ENCODE measurements at regions not wholly inside any gene's neighbourhood (a gene's known extent, or its start where the extent isn't known, plus 50 kb on each side); places are given as distances from the start of the nearest gene placed in this dataset.

GRCh38 chr3:164186095-164186494 lies 892.2 kb downstream of the SI start:
- CTCF ChIA-PET: no interaction called here
- H3K9me3 Mint-ChIP-seq: peaks cover 9% of the 10 kb centered on the region

GRCh38 chr3:164179110-164179774 lies 899.1 kb downstream of the SI start:
- no peaks in the 10 kb centered on the region for H3K4me1 Mint-ChIP-seq (ENCODE audit: low read depth)
- CTCF ChIA-PET: no interaction called here
- no peak overlapping the region for H3K27ac Mint-ChIP-seq
- intact Hi-C loops (cut with micrococcal nuclease): no loop called here
- H3K9me3 Mint-ChIP-seq: peaks cover 14% of the 10 kb centered on the region
- H3K36me3 Mint-ChIP-seq (ENCODE audit: low read depth): no peaks in the 10 kb centered on the region
- no peaks in the 10 kb centered on the region for H3K27me3 Mint-ChIP-seq (ENCODE audit: low read depth)
- no peak for DNase-seq
- no peak overlapping the region for H3K4me3 Mint-ChIP-seq

More at GRCh38 chr3:164186095-164186494, 892.2 kb downstream of the SI start:
- intact Hi-C loops (cut with micrococcal nuclease): no loop called here
- Mint-ChIP-seq H3K27me3 (ENCODE audit: low read depth) (no peaks in the 10 kb centered on the region), H3K27ac (no peak overlapping the region), H3K4me3 (no peak overlapping the region), H3K4me1 (ENCODE audit: low read depth) (no peaks in the 10 kb centered on the region), H3K36me3 (ENCODE audit: low read depth) (no peaks in the 10 kb centered on the region)
- DNase-seq: no peak

GRCh38 chr3:164174059-164174458 lies 904.2 kb downstream of the SI start:
- peaks cover 2% of the 10 kb centered on the region for H3K9me3 Mint-ChIP-seq
- CTCF ChIA-PET: no interaction called here
- H3K27ac Mint-ChIP-seq: no peak overlapping the region
- H3K27me3 Mint-ChIP-seq (ENCODE audit: low read depth): no peaks in the 10 kb centered on the region
- intact Hi-C loops (cut with micrococcal nuclease): no loop called here
- DNase-seq: no peak
- no peaks in the 10 kb centered on the region for H3K4me1 Mint-ChIP-seq (ENCODE audit: low read depth)
- H3K36me3 Mint-ChIP-seq (ENCODE audit: low read depth): no peaks in the 10 kb centered on the region
- H3K4me3 Mint-ChIP-seq: no peak overlapping the region

GRCh38 chr3:164155400-164155799 lies 922.9 kb downstream of the SI start:
- Mint-ChIP-seq H3K4me3 (no peak overlapping the region), H3K4me1 (ENCODE audit: low read depth) (no peaks in the 10 kb centered on the region), H3K27me3 (ENCODE audit: low read depth) (no peaks in the 10 kb centered on the region), H3K9me3 (peaks cover 24% of the 10 kb centered on the region), H3K36me3 (ENCODE audit: low read depth) (no peaks in the 10 kb centered on the region), H3K27ac (no peak overlapping the region)
- DNase-seq: no peak
- intact Hi-C loops (cut with micrococcal nuclease): no loop called here
- CTCF ChIA-PET: no interaction called here

- intact Hi-C loops (cut with micrococcal nuclease): no loop called here
- H3K36me3 Mint-ChIP-seq (ENCODE audit: low read depth): no peaks in the 10 kb centered on the region
Observed at GRCh38 chr3:164144824-164145223, 933.5 kb downstream of the SI start.

GRCh38 chr3:164132878-164133277 lies 945.4 kb downstream of the SI start:
- Mint-ChIP-seq H3K36me3 (ENCODE audit: low read depth) (no peaks in the 10 kb centered on the region), H3K27me3 (ENCODE audit: low read depth) (no peaks in the 10 kb centered on the region), H3K4me3 (no peak overlapping the region), H3K9me3 (peaks cover 7% of the 10 kb centered on the region), H3K4me1 (ENCODE audit: low read depth) (no peaks in the 10 kb centered on the region), H3K27ac (no peak overlapping the region)
- CTCF ChIA-PET: no interaction called here
- intact Hi-C loops (cut with micrococcal nuclease): no loop called here
- DNase-seq: no peak

More at GRCh38 chr3:164144824-164145223, 933.5 kb downstream of the SI start:
- no peaks in the 10 kb centered on the region for H3K27me3 Mint-ChIP-seq (ENCODE audit: low read depth)
- H3K4me1 Mint-ChIP-seq (ENCODE audit: low read depth): no peaks in the 10 kb centered on the region
- CTCF ChIA-PET: no interaction called here
- no peak overlapping the region for H3K4me3 Mint-ChIP-seq
- no peak overlapping the region for H3K27ac Mint-ChIP-seq
- peaks cover 19% of the 10 kb centered on the region for H3K9me3 Mint-ChIP-seq
- no peak for DNase-seq

GRCh38 chr3:164113371-164114332 lies 964.6 kb downstream of the SI start:
- no peak overlapping the region for H3K27ac Mint-ChIP-seq
- H3K4me1 Mint-ChIP-seq (ENCODE audit: low read depth): no peaks in the 10 kb centered on the region

GRCh38 chr3:164096352-164096751 lies 981.9 kb downstream of the SI start:
- intact Hi-C loops (cut with micrococcal nuclease): no loop called here
- Mint-ChIP-seq H3K27ac (no peak overlapping the region), H3K9me3 (peaks cover 8% of the 10 kb centered on the region), H3K36me3 (ENCODE audit: low read depth) (no peaks in the 10 kb centered on the region), H3K4me3 (no peak overlapping the region), H3K27me3 (ENCODE audit: low read depth) (no peaks in the 10 kb centered on the region), H3K4me1 (ENCODE audit: low read depth) (no peaks in the 10 kb centered on the region)
- CTCF ChIA-PET: interaction anchor here (1.2 kb wide), 1 partner anchor 8 kb away, joined by 3 read pairs; no protein-coding TSS in a partner anchor
- no peak for DNase-seq

More at GRCh38 chr3:164113371-164114332, 964.6 kb downstream of the SI start:
- no peak for DNase-seq
- CTCF ChIA-PET: no interaction called here
- H3K27me3 Mint-ChIP-seq (ENCODE audit: low read depth): no peaks in the 10 kb centered on the region
- intact Hi-C loops (cut with micrococcal nuclease): no loop called here
- H3K36me3 Mint-ChIP-seq (ENCODE audit: low read depth): no peaks in the 10 kb centered on the region
- no peak overlapping the region for H3K4me3 Mint-ChIP-seq
- peaks cover 5% of the 10 kb centered on the region for H3K9me3 Mint-ChIP-seq

- no peak for DNase-seq
- no peak overlapping the region for H3K27ac Mint-ChIP-seq
- CTCF ChIA-PET: interaction anchor here (1.2 kb wide), 1 partner anchor 9 kb away, joined by 3 read pairs; no protein-coding TSS in a partner anchor
- H3K4me1 Mint-ChIP-seq (ENCODE audit: low read depth): no peaks in the 10 kb centered on the region
- H3K4me3 Mint-ChIP-seq: no peak overlapping the region
- intact Hi-C loops (cut with micrococcal nuclease): no loop called here
- no peaks in the 10 kb centered on the region for H3K27me3 Mint-ChIP-seq (ENCODE audit: low read depth)
- peaks cover 8% of the 10 kb centered on the region for H3K9me3 Mint-ChIP-seq
- H3K36me3 Mint-ChIP-seq (ENCODE audit: low read depth): no peaks in the 10 kb centered on the region
Observed at GRCh38 chr3:164095949-164096348, 982.3 kb downstream of the SI start.

GRCh38 chr3:164095279-164095678 lies 983.0 kb downstream of the SI start:
- no peak for DNase-seq
- Mint-ChIP-seq H3K4me1 (ENCODE audit: low read depth) (no peaks in the 10 kb centered on the region), H3K36me3 (ENCODE audit: low read depth) (no peaks in the 10 kb centered on the region), H3K27ac (no peak overlapping the region), H3K27me3 (ENCODE audit: low read depth) (no peaks in the 10 kb centered on the region), H3K4me3 (no peak overlapping the region), H3K9me3 (peaks cover 8% of the 10 kb centered on the region)
- intact Hi-C loops (cut with micrococcal nuclease): no loop called here
- CTCF ChIA-PET: no interaction called here

- H3K9me3 Mint-ChIP-seq: peaks cover 8% of the 10 kb centered on the region
- DNase-seq: no peak
- H3K36me3 Mint-ChIP-seq (ENCODE audit: low read depth): no peaks in the 10 kb centered on the region
- no peak overlapping the region for H3K27ac Mint-ChIP-seq
- H3K4me1 Mint-ChIP-seq (ENCODE audit: low read depth): no peaks in the 10 kb centered on the region
- no peaks in the 10 kb centered on the region for H3K27me3 Mint-ChIP-seq (ENCODE audit: low read depth)
- CTCF ChIA-PET: no interaction called here
- intact Hi-C loops (cut with micrococcal nuclease): no loop called here
- no peak overlapping the region for H3K4me3 Mint-ChIP-seq
Observed at GRCh38 chr3:164094546-164094945, 983.8 kb downstream of the SI start.

- Mint-ChIP-seq H3K27ac (no peak overlapping the region), H3K36me3 (ENCODE audit: low read depth) (no peaks in the 10 kb centered on the region)
- no peak for DNase-seq
Observed at GRCh38 chr3:164080208-164080607, 998.1 kb downstream of the SI start.

GRCh38 chr3:164064298-164064697 lies 1014.0 kb downstream of the SI start:
- H3K9me3 Mint-ChIP-seq: peaks cover 9% of the 10 kb centered on the region
- intact Hi-C loops (cut with micrococcal nuclease): no loop called here
- no peak overlapping the region for H3K4me3 Mint-ChIP-seq

More at GRCh38 chr3:164080208-164080607, 998.1 kb downstream of the SI start:
- Mint-ChIP-seq H3K4me1 (ENCODE audit: low read depth) (no peaks in the 10 kb centered on the region), H3K9me3 (peaks cover 10% of the 10 kb centered on the region), H3K27me3 (ENCODE audit: low read depth) (no peaks in the 10 kb centered on the region), H3K4me3 (no peak overlapping the region)
- intact Hi-C loops (cut with micrococcal nuclease): no loop called here
- CTCF ChIA-PET: no interaction called here

More at GRCh38 chr3:164064298-164064697, 1014.0 kb downstream of the SI start:
- no peak for DNase-seq
- Mint-ChIP-seq H3K27me3 (ENCODE audit: low read depth) (no peaks in the 10 kb centered on the region), H3K4me1 (ENCODE audit: low read depth) (no peaks in the 10 kb centered on the region), H3K36me3 (ENCODE audit: low read depth) (no peaks in the 10 kb centered on the region), H3K27ac (no peak overlapping the region)
- CTCF ChIA-PET: no interaction called here

Measured in activated naive CD4-positive, alpha-beta T cell treated with anti-CD3 and anti-CD28 coated beads for 36 hours (primary cell).